H1 (cell line): ENCODE measurements at regions not wholly inside any gene's neighbourhood (a gene's known extent, or its start where the extent isn't known, plus 50 kb on each side); places are given as distances from the start of the nearest gene placed in this dataset.

Source experiments
- CTCF ChIA-PET: fragments of 300-600 bp; sonication (Branson Sonifier 250); formaldehyde crosslinking; loops from one replicate; lab custom pipeline; 2021; ENCODE audit not compliant: partially characterized antibody; lab: Charles Lee
- POLR2A ChIA-PET: fragments of 300-600 bp; sonication (Branson Sonifier 250); formaldehyde crosslinking; loops from one replicate; lab custom pipeline; 2021; ENCODE audit warnings: inconsistent platforms; ENCODE audit not compliant: partially characterized antibody; lab: Charles Lee
- DNase-seq, 2 experiments: peaks; one replicate each; pipeline versions ENCODE4 v3.0.0 to v3.0.0-alpha.2; 2010 to 2022; ENCODE audit warnings: low spot score in 2 of 2, low read depth in 1 of 2, mixed read lengths in 1 of 2
- FAIRE-seq: peaks from 2 replicates; lab custom pipeline; 2011; peaks lifted over from hg19 to GRCh38; lab: Jason Lieb, UNC
- H2AFZ ChIP-seq: 2 replicates; pipeline ENCODE4 v1.8.1; 2012; ENCODE audit warnings: low read length, inconsistent platforms
- H2AK5ac ChIP-seq: 2 replicates; pipeline ENCODE4 v1.6.1; 2013; ENCODE audit warnings: low read depth, low read length
- H2BK120ac ChIP-seq: replicated peaks from 2 replicates; pipeline ENCODE3; 2013; ENCODE audit warnings: low read depth, low read length, inconsistent platforms
- H2BK12ac ChIP-seq: 2 replicates; pipeline ENCODE4 v1.6.1; 2013; ENCODE audit warnings: low read depth, low read length
- H2BK15ac ChIP-seq: 2 replicates; pipeline ENCODE4 v1.6.1; 2013; ENCODE audit warnings: low read length
- H2BK20ac ChIP-seq: 2 replicates; pipeline ENCODE4 v1.6.1; 2013; ENCODE audit warnings: low read length
- H2BK5ac ChIP-seq: 2 replicates; pipeline ENCODE4 v1.6.1; 2013; ENCODE audit warnings: low read depth, low read length
- H3K14ac ChIP-seq: 2 replicates; pipeline ENCODE4 v1.6.1; 2013; ENCODE audit warnings: inconsistent platforms; ENCODE audit not compliant: insufficient read length
- H3K18ac ChIP-seq: 2 replicates; pipeline ENCODE4 v1.6.1; 2013; ENCODE audit warnings: low read length; ENCODE audit errors: extremely low read depth
- H3K23ac ChIP-seq: 2 replicates; pipeline ENCODE4 v1.6.1; 2013; ENCODE audit warnings: inconsistent platforms; ENCODE audit not compliant: insufficient read length
- H3K23me2 ChIP-seq: 2 replicates; pipeline ENCODE4 v1.6.1; 2013; ENCODE audit warnings: low read depth, low read length
- H3K27ac ChIP-seq: 2 replicates; pipeline ENCODE4 v1.6.1; 2011; ENCODE audit warnings: low read depth, low read length, inconsistent platforms
- H3K27me3 ChIP-seq, 4 experiments: replicated peaks in 1 of 4; 1 replicate in 1 of 4; 2 replicates in 3 of 4; pipeline versions ENCODE4 v1.6.1 to v1.8.1; 2011 to 2013; ENCODE audit warnings: low read length in 3 of 4, mild to moderate bottlenecking in 3 of 4, inconsistent platforms in 2 of 4, mixed read lengths in 2 of 4, moderate library complexity in 1 of 4; ENCODE audit not compliant: control insufficient read depth in 3 of 4, insufficient read depth in 3 of 4; ENCODE audit errors: extremely low read depth in 1 of 4
- H3K36me3 ChIP-seq, 4 experiments: 2 replicates each; pipeline versions ENCODE4 v1.6.1 to v1.8.1; 2011 to 2013; ENCODE audit warnings: mild to moderate bottlenecking in 4 of 4, low read length in 3 of 4, moderate library complexity in 2 of 4, control low read depth in 1 of 4, inconsistent platforms in 1 of 4; ENCODE audit not compliant: insufficient read depth in 4 of 4, control insufficient read depth in 2 of 4
- H3K4ac ChIP-seq: replicated peaks from 2 replicates; pipeline ENCODE3; 2013; ENCODE audit warnings: low read length, low read depth, mixed read lengths, inconsistent platforms; ENCODE audit not compliant: insufficient read length
- H3K4me1 ChIP-seq, 4 experiments: replicated peaks in 1 of 4; 1 replicate in 1 of 4; 2 replicates in 3 of 4; pipeline versions ENCODE4 v1.6.1 to v1.8.1; 2011 to 2013; ENCODE audit warnings: low read length in 3 of 4, inconsistent platforms in 2 of 4, mixed read lengths in 1 of 4; ENCODE audit not compliant: insufficient read depth in 4 of 4, control insufficient read depth in 3 of 4
- H3K4me2 ChIP-seq, 2 experiments: 2 replicates each; pipeline versions ENCODE4 v1.6.1 to v1.8.1; 2011 to 2013; ENCODE audit warnings: low read depth in 2 of 2, low read length in 2 of 2, control low read depth in 1 of 2, inconsistent platforms in 1 of 2, mild to moderate bottlenecking in 1 of 2; ENCODE audit not compliant: insufficient read depth in 1 of 2
- H3K4me3 ChIP-seq, 4 experiments: fragments of 200-600, 300-600 bp in 1 of 4; sonication (generic), shearing (Covaris generic), sonication (Bioruptor Twin) in 1 of 4; 2 replicates each; pipeline versions ENCODE4 v1.5.1 to v1.8.1; 2011 to 2016; ENCODE audit warnings: low read length in 4 of 4, low read depth in 3 of 4, control low read depth in 2 of 4, inconsistent platforms in 2 of 4, mild to moderate bottlenecking in 2 of 4, mixed read lengths in 1 of 4, moderate library complexity in 1 of 4; ENCODE audit not compliant: insufficient read depth in 2 of 4; ENCODE audit errors: extremely low read depth in 1 of 4
- H3K56ac ChIP-seq: replicated peaks from 2 replicates; pipeline ENCODE3; 2013; ENCODE audit warnings: low read depth, mild to moderate bottlenecking, mixed read lengths, low read length, inconsistent platforms; ENCODE audit not compliant: insufficient read length
- H3K79me1 ChIP-seq: 2 replicates; pipeline ENCODE4 v1.6.1; 2013; ENCODE audit warnings: low read depth, low read length, control low read depth
- H3K79me2 ChIP-seq, 2 experiments: 2 replicates each; pipeline versions ENCODE4 v1.6.1 to v1.8.1; 2012 to 2013; ENCODE audit warnings: low read length in 2 of 2, mild to moderate bottlenecking in 2 of 2, inconsistent platforms in 1 of 2; ENCODE audit not compliant: insufficient read depth in 2 of 2, control insufficient read depth in 1 of 2
- H3K9ac ChIP-seq, 4 experiments: replicated peaks in 1 of 4; 1 replicate in 1 of 4; 2 replicates in 3 of 4; pipeline versions ENCODE4 v1.6.1 to v1.8.1; 2011 to 2013; ENCODE audit warnings: low read depth in 3 of 4, low read length in 3 of 4, control low read depth in 2 of 4, mild to moderate bottlenecking in 2 of 4, moderate library complexity in 2 of 4, inconsistent platforms in 1 of 4; ENCODE audit errors: extremely low read depth in 1 of 4
- H3K9me3 ChIP-seq, 2 experiments: 2 replicates each; pipeline versions ENCODE4 v1.6.1 to v1.8.1; 2012 to 2013; ENCODE audit warnings: mild to moderate bottlenecking in 2 of 2, moderate library complexity in 2 of 2, control low read depth in 1 of 2, inconsistent platforms in 1 of 2, low read depth in 1 of 2, low read length in 1 of 2, mixed read lengths in 1 of 2; ENCODE audit not compliant: insufficient read depth in 2 of 2
- H4K20me1 ChIP-seq, 2 experiments: replicated peaks in 1 of 2; 2 replicates each; pipeline versions ENCODE3 to v1.8.1; 2011 to 2013; ENCODE audit warnings: inconsistent platforms in 2 of 2, low read length in 2 of 2, mild to moderate bottlenecking in 1 of 2; ENCODE audit not compliant: insufficient read depth in 2 of 2, control insufficient read depth in 1 of 2
- H4K5ac ChIP-seq: 2 replicates; pipeline ENCODE4 v1.6.1; 2013; ENCODE audit warnings: low read length, low read depth, mixed read lengths, inconsistent platforms; ENCODE audit not compliant: insufficient read length
- H4K8ac ChIP-seq: 2 replicates; pipeline ENCODE4 v1.8.0; 2013; ENCODE audit warnings: mild to moderate bottlenecking, moderate library complexity, low read length, inconsistent platforms; ENCODE audit not compliant: insufficient read depth; ENCODE audit errors: extremely low read depth
- H4K91ac ChIP-seq: replicated peaks from 2 replicates; pipeline ENCODE3; 2013; ENCODE audit warnings: low read length, mixed read lengths, inconsistent platforms; ENCODE audit not compliant: insufficient read length
- BACH1 ChIP-seq: IDR thresholded peaks from 2 replicates; pipeline ENCODE4 v1.6.1; 2012; ENCODE audit warnings: low read length, improper control_type of control experiment
- JUND ChIP-seq: IDR thresholded peaks from 2 replicates; pipeline ENCODE4 v1.6.1; 2011; ENCODE audit warnings: mild to moderate bottlenecking, improper control_type of control experiment, low read length
- RNF2 ChIP-seq: fragments of 200-900, 300-1000 bp; sonication (generic); IDR thresholded peaks from 2 replicates; pipeline ENCODE4 v1.7.1; 2016; ENCODE audit warnings: borderline replicate concordance, low read depth, mild to moderate bottlenecking, antibody characterized with exemption, low read length; ENCODE audit not compliant: poor library complexity, severe bottlenecking; ENCODE audit errors: missing control alignments
- WGBS, 2 experiments: shearing (Covaris generic) in 1 of 2; methylation state at CpG; one replicate each; pipeline versions ENCODE4 v1.1.6 to v1.1.7; 2013 to 2015; ENCODE audit warnings: low lambda C conversion rate in 2 of 2, mixed read lengths in 2 of 2, inconsistent platforms in 1 of 2, low coverage in 1 of 2, missing lambda C conversion rate in 1 of 2; ENCODE audit not compliant: insufficient replicate concordance in 2 of 2, insufficient coverage in 1 of 2, insufficient read length in 1 of 2; ENCODE audit errors: extremely low coverage in 1 of 2, missing lambda C conversion rate in 1 of 2; 5-methylcytosine and 5-hydroxymethylcytosine counted together

DNA sequence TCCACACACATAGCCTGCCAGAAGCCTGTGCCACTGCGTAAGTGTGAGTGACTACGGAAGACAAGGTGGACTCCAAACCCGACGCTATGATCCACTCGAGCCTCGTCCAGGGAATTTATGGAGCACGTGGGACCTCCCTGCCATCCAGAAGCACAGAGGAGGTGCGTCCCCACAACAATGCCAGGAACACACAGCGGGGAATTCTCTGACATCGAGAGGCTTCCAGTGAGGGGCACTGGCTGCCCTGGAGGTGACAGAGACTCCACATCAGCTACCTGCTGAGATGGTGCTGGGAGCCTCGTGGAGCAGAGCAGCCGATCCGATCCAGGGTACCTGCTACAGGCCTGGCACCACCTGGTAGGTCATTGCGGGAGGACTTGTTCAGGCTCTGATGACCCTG lies 72.2 kb upstream of the INSIG1 start:
- Histone ChIP-seq H2AFZ (no peak overlapping the region), H2BK5ac (no peak overlapping the region), H3K27ac (no peak overlapping the region), H3K14ac (no peak overlapping the region), H3K9ac (no peak overlapping the region), H3K79me2 (no peaks in the 10 kb centered on the region), H3K27me3 (peaks cover 0 to 18% (median 7%) of the 10 kb centered on the region in 4 experiments; a peak in 5 of 7 replicates), H2BK20ac (no peak overlapping the region)
- WGBS, 2 experiments = 93% methylated on average over 14 of the region's 14 CpGs; no CpG with 5 or more reads in 1 of the 2 experiments
- no peak for DNase-seq
- POLR2A ChIA-PET = no interaction called here
- TF ChIP-seq JUND = no peak
- TF ChIP-seq BACH1 = no peak
- TF ChIP-seq RNF2 = no peak
- TF ChIP-seq, all 59 proteins: peak for 0
- Histone ChIP-seq H4K5ac (no peak overlapping the region), H3K23me2 (no peaks in the 10 kb centered on the region), H2AK5ac (no peak overlapping the region), H3K4me1 (peaks cover 0 to 27% (median 20%) of the 10 kb centered on the region in 4 experiments; a peak in 6 of 7 replicates), H2BK120ac (no peak overlapping the region), H3K4me3 (no peak overlapping the region), H3K9me3 (no peaks in the 10 kb centered on the region; a peak in 1 of 4 replicates), H3K4ac (no peak overlapping the region), H3K79me1 (no peaks in the 10 kb centered on the region), H3K18ac (no peak overlapping the region), H3K4me2 (no peak overlapping the region), H2BK15ac (no peak overlapping the region), H3K23ac (no peak overlapping the region), H4K20me1 (no peaks in the 10 kb centered on the region), H4K91ac (no peak overlapping the region), H2BK12ac (peak overlapping the region; percentile 20; the same call in 1 of the 2 replicates), H3K56ac (no peak overlapping the region), H3K36me3 (no peaks in the 10 kb centered on the region), H4K8ac (no peak overlapping the region)
- FAIRE-seq = no peak
- CTCF ChIA-PET = interaction anchor here (1.2 kb wide), 1 partner anchor 37 kb away, joined by 3 read pairs; no protein-coding TSS in a partner anchor
